ENCODE measurements at regions not wholly inside any gene's neighbourhood (a gene's known extent, or its start where the extent isn't known, plus 50 kb on each side); places are given as distances from the start of the nearest gene placed in this dataset.

DNA sequence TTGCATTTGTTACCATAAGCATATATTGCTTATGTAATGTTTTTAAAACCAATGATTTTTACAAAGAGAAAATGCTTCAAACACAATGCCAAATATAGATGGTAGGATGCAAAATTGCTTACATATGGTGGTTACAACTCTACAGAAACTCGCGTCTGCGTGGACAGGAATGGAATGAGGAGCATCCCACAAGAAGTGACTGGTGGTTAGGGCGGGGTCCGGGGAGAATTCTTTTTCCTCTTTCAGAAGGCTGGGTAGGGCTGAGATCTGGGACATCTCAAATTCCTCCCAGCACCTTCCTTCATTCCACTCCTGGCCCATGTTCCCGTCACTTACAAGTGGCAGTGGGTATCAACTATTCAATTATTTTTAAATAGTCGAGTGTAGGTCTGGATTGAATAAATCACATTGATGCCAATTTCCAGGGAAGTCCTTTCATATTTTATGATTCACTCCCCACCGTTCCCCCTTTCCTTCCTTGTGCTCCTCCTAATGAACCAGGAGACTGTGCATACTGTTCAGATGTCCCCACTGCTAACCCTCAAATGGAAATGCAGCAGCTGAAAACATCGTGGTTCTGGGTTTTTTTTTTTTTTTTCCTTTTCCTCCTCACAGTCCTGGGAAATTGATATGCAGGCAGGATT is 174.5 kb upstream of the POU3F1 start:
- TF ChIP-seq CTCF (IDR thresholded peaks at IDR 0.05) (no peak), POLR2A (IDR thresholded peaks at IDR 0.05) (no peak)

Data from adrenal gland (tissue), 5 donors.